ENCODE measurements at regions not wholly inside any gene's neighbourhood (a gene's known extent, or its start where the extent isn't known, plus 50 kb on each side); places are given as distances from the start of the nearest gene placed in this dataset.

- DNase-seq (ENCODE audit: low read depth, low spot score), result no peak
- TF ChIP-seq CTCF (IDR thresholded peaks at IDR 0.05; ENCODE audit: low read depth, low read length), result no peak
- ChIA-PET POLR2A (no interaction called here), CTCF (no interaction called here)
- Histone ChIP-seq H3K9me3 (ENCODE audit: control insufficient read depth, insufficient read depth, low read length) (peaks cover 23% of the 10 kb centered on the region; the same call in 1 of the 2 replicates), H3K27ac (ENCODE audit: low read depth, low read length) (no peak overlapping the region), H3K27me3 (ENCODE audit: control insufficient read depth, insufficient read depth, low read length) (no peaks in the 10 kb centered on the region), H3K4me3 (ENCODE audit: low read depth, low read length) (no peak overlapping the region)
Observed at GRCh38 chr12:126361804-126362203, 1296.6 kb downstream of the AACS start.

GRCh38 chr12:126362493-126362892 lies 1297.3 kb downstream of the AACS start:
- Histone ChIP-seq H3K9me3 (ENCODE audit: control insufficient read depth, insufficient read depth, low read length) (peaks cover 20% of the 10 kb centered on the region; the same call in 1 of the 2 replicates), H3K27ac (ENCODE audit: low read depth, low read length) (no peak overlapping the region), H3K4me3 (ENCODE audit: low read depth, low read length) (no peak overlapping the region), H3K27me3 (ENCODE audit: control insufficient read depth, insufficient read depth, low read length) (no peaks in the 10 kb centered on the region)
- POLR2A ChIA-PET, result no interaction called here
- DNase-seq (ENCODE audit: low read depth, low spot score), result no peak
- no peak for TF ChIP-seq CTCF (IDR thresholded peaks at IDR 0.05; ENCODE audit: low read depth, low read length)
- CTCF ChIA-PET, result no interaction called here

- CTCF ChIA-PET, result no interaction called here
- POLR2A ChIA-PET, result no interaction called here
- Histone ChIP-seq H3K9me3 (ENCODE audit: control insufficient read depth, insufficient read depth, low read length) (peaks cover 18% of the 10 kb centered on the region; the same call in 1 of the 2 replicates), H3K27me3 (ENCODE audit: control insufficient read depth, insufficient read depth, low read length) (no peaks in the 10 kb centered on the region), H3K27ac (ENCODE audit: low read depth, low read length) (no peak overlapping the region), H3K4me3 (ENCODE audit: low read depth, low read length) (no peak overlapping the region)
- no peak for DNase-seq (ENCODE audit: low read depth, low spot score)
- TF ChIP-seq CTCF (IDR thresholded peaks at IDR 0.05; ENCODE audit: low read depth, low read length), result no peak
Observed at GRCh38 chr12:126362964-126363363, 1297.7 kb downstream of the AACS start.

GRCh38 chr12:126369487-126370463 lies 1304.5 kb downstream of the AACS start:
- H3K27ac ChIP-seq (ENCODE audit: low read depth, low read length), result no peak overlapping the region
- TF ChIP-seq CTCF (IDR thresholded peaks at IDR 0.05; ENCODE audit: low read depth, low read length), result no peak
- POLR2A ChIA-PET, result no interaction called here
- no peak overlapping the region for H3K4me3 ChIP-seq (ENCODE audit: low read depth, low read length)
- H3K9me3 ChIP-seq (ENCODE audit: control insufficient read depth, insufficient read depth, low read length), result peaks cover 15% of the 10 kb centered on the region; the same call in 1 of the 2 replicates
- no peak for DNase-seq (ENCODE audit: low read depth, low spot score)
- CTCF ChIA-PET, result no interaction called here
- H3K27me3 ChIP-seq (ENCODE audit: control insufficient read depth, insufficient read depth, low read length), result no peaks in the 10 kb centered on the region

GRCh38 chr12:126383506-126383905 lies 1318.3 kb downstream of the AACS start:
- Histone ChIP-seq H3K9me3 (ENCODE audit: control insufficient read depth, insufficient read depth, low read length) (peaks cover 16% of the 10 kb centered on the region), H3K27me3 (ENCODE audit: control insufficient read depth, insufficient read depth, low read length) (no peaks in the 10 kb centered on the region), H3K27ac (ENCODE audit: low read depth, low read length) (no peak overlapping the region), H3K4me3 (ENCODE audit: low read depth, low read length) (no peak overlapping the region)
- CTCF ChIA-PET, result no interaction called here
- TF ChIP-seq CTCF (IDR thresholded peaks at IDR 0.05; ENCODE audit: low read depth, low read length), result no peak
- POLR2A ChIA-PET, result no interaction called here
- no peak for DNase-seq (ENCODE audit: low read depth, low spot score)
